GM23338 (cell line): ENCODE measurements at regions not wholly inside any gene's neighbourhood (a gene's known extent, or its start where the extent isn't known, plus 50 kb on each side); places are given as distances from the start of the nearest gene placed in this dataset.

ENCODE experiments used
- ATAC-seq: fragments of 200-7000 bp; cut with Tn5 transposase; 3 replicates; pipeline ENCODE4 v1.9.1; 2020
- DNase-seq: peaks from one replicate; pipeline ENCODE4 v3.0.0-alpha.2; 2015; ENCODE audit warnings: low spot score
- H2AFZ ChIP-seq: fragments of 200-600 bp; sonication (generic); 2 replicates; pipeline ENCODE4 v1.8.0; 2016; ENCODE audit warnings: antibody characterized with exemption, mild to moderate bottlenecking, moderate library complexity
- H3F3A ChIP-seq: fragments of 200-600 bp; sonication (generic); replicated peaks from 2 replicates; pipeline ENCODE4 v1.8.0; 2017; ENCODE audit warnings: antibody characterized with exemption, mixed run types, low read depth
- H3K27ac ChIP-seq: fragments of 200-600 bp; sonication (generic); 2 replicates; pipeline ENCODE4 v1.6.1; 2016; ENCODE audit warnings: low read depth
- H3K27me3 ChIP-seq: fragments of 200-600 bp; sonication (generic); 2 replicates; pipeline ENCODE4 v1.8.0; 2016; ENCODE audit warnings: mild to moderate bottlenecking, mixed run types, moderate library complexity; ENCODE audit not compliant: insufficient read depth
- H3K36me3 ChIP-seq: fragments of 200-600 bp; sonication (generic); 2 replicates; pipeline ENCODE4 v1.8.0; 2016; ENCODE audit warnings: mild to moderate bottlenecking; ENCODE audit not compliant: insufficient read depth
- H3K4me1 ChIP-seq: fragments of 200-600 bp; sonication (generic); 2 replicates; pipeline ENCODE4 v1.8.0; 2016; ENCODE audit warnings: mild to moderate bottlenecking, moderate library complexity; ENCODE audit not compliant: insufficient read depth
- H3K4me2 ChIP-seq: fragments of 200-600 bp; sonication (generic); 2 replicates; pipeline ENCODE4 v1.7.1; 2017; ENCODE audit warnings: mixed run types
- H3K4me3 ChIP-seq: fragments of 200-600 bp; sonication (generic); 2 replicates; pipeline ENCODE4 v1.6.1; 2016; ENCODE audit warnings: mixed run types
- H3K79me2 ChIP-seq: fragments of 200-600 bp; sonication (generic); replicated peaks from 2 replicates; pipeline ENCODE4 v1.8.0; 2017; ENCODE audit warnings: mild to moderate bottlenecking; ENCODE audit not compliant: insufficient read depth
- H3K9me2 ChIP-seq: fragments of 200-600 bp; sonication (generic); 2 replicates; pipeline ENCODE4 v1.8.0; 2017; ENCODE audit not compliant: insufficient read depth
- H4K20me1 ChIP-seq: fragments of 200-600 bp; sonication (generic); replicated peaks from 2 replicates; pipeline ENCODE4 v1.8.0; 2017; ENCODE audit warnings: mild to moderate bottlenecking; ENCODE audit not compliant: insufficient read depth
- H3K27ac Mint-ChIP-seq: 2 replicates; pipeline ENCODE4 v1.8.0; 2020; ENCODE audit warnings: inconsistent platforms, mild to moderate bottlenecking, moderate library complexity, mixed read lengths
- H3K27me3 Mint-ChIP-seq: 3 replicates; pipeline ENCODE4 v1.8.0; 2022; ENCODE audit warnings: low read depth, mild to moderate bottlenecking, moderate library complexity, mixed read lengths, inconsistent platforms; ENCODE audit not compliant: insufficient read depth, poor library complexity
- H3K36me3 Mint-ChIP-seq: 3 replicates; pipeline ENCODE4 v1.8.0; 2021; ENCODE audit warnings: low read depth, mild to moderate bottlenecking, inconsistent platforms, moderate library complexity, mixed read lengths
- H3K4me1 Mint-ChIP-seq: 3 replicates; pipeline ENCODE4 v1.8.0; 2020; ENCODE audit warnings: mild to moderate bottlenecking, inconsistent platforms, mixed read lengths
- H3K4me3 Mint-ChIP-seq: 3 replicates; pipeline ENCODE4 v1.8.0; 2021; ENCODE audit warnings: moderate library complexity, mild to moderate bottlenecking, inconsistent platforms, mixed read lengths
- H3K9me3 Mint-ChIP-seq: 3 replicates; pipeline ENCODE4 v1.8.0; 2020; ENCODE audit warnings: moderate library complexity, mild to moderate bottlenecking, inconsistent platforms, mixed read lengths
- CTCF ChIP-seq, 2 experiments: fragments of 200-600 bp in 1 of 2; sonication (generic) in 1 of 2; conservative IDR thresholded peaks; 2 replicates each; pipeline versions ENCODE4 v1.5.1 to v1.6.1; 2016 to 2017; ENCODE audit warnings: antibody characterized with exemption in 2 of 2, low read depth in 2 of 2, mild to moderate bottlenecking in 2 of 2, moderate library complexity in 1 of 2
- ETS1 ChIP-seq: IDR thresholded peaks from 2 replicates; pipeline ENCODE4 v1.6.1; 2016; ENCODE audit warnings: antibody characterized with exemption
- POLR2AphosphoS5 ChIP-seq: IDR thresholded peaks from 2 replicates; pipeline ENCODE4 v1.6.1; 2016; ENCODE audit warnings: antibody characterized with exemption, low read depth
- REST ChIP-seq: IDR thresholded peaks from one replicate; pipeline ENCODE4 v1.6.1; 2018; ENCODE audit warnings: antibody characterized with exemption; ENCODE audit not compliant: unreplicated experiment
- STAT1 ChIP-seq: IDR thresholded peaks from one replicate; pipeline ENCODE4 v1.6.1; 2016; ENCODE audit warnings: antibody characterized with exemption; ENCODE audit not compliant: unreplicated experiment
- ZNF114 ChIP-seq: fragments of 250-450 bp; sonication (Bioruptor Pico); IDR thresholded peaks from 2 replicates; pipeline ENCODE4 v1.5.0; 2020; ENCODE audit warnings: mild to moderate bottlenecking, moderate library complexity
- ZNF331 ChIP-seq: fragments of 250-450 bp; sonication (Bioruptor Pico); IDR thresholded peaks from 2 replicates; pipeline ENCODE4 v1.5.0; 2020; ENCODE audit warnings: low read depth, mild to moderate bottlenecking, moderate library complexity
- ZNF462 ChIP-seq: fragments of 250-450 bp; sonication (Bioruptor Pico); IDR thresholded peaks from 2 replicates; pipeline ENCODE4 v1.5.0; 2020; ENCODE audit warnings: mild to moderate bottlenecking, moderate library complexity

- TF ChIP-seq ZNF331 = no peak
- no peak for TF ChIP-seq REST
- TF ChIP-seq CTCF (conservative IDR thresholded peaks at IDR 0.05; ENCODE audit: low read depth in 2 of 2) = no peak
- no peak for TF ChIP-seq ZNF114 (CRISPR knock-in tag)
Measured at GRCh38 chr18:78782951-78783563, 196.6 kb upstream of the SALL3 start (continued).

- H3K4me1 Mint-ChIP-seq = no peaks in the 10 kb centered on the region
Measured at GRCh38 chr18:78783564-78783960, 196.1 kb upstream of the SALL3 start.

GRCh38 chr18:78784861-78785260 is 194.8 kb upstream of the SALL3 start:
- no peaks in the 10 kb centered on the region for H4K20me1 ChIP-seq
- no peak for ATAC-seq
- H3K9me2 ChIP-seq = no peaks in the 10 kb centered on the region
- H3K4me2 ChIP-seq = no peak overlapping the region
- no peaks in the 10 kb centered on the region for H3K36me3 ChIP-seq
- no peaks in the 10 kb centered on the region for H3K4me1 ChIP-seq
- no peak overlapping the region for H2AFZ ChIP-seq
- H3K27ac ChIP-seq = no peak overlapping the region
- no peak for DNase-seq
- H3F3A ChIP-seq = no peaks in the 10 kb centered on the region
- H3K79me2 ChIP-seq = no peaks in the 10 kb centered on the region
- Mint-ChIP-seq H3K4me3 (no peak overlapping the region), H3K27ac (no peak overlapping the region), H3K27me3 (peaks cover 4% of the 10 kb centered on the region), H3K9me3 (peaks cover 80% of the 10 kb centered on the region), H3K4me1 (no peaks in the 10 kb centered on the region), H3K36me3 (peaks cover 23% of the 10 kb centered on the region)
- H3K4me3 ChIP-seq = no peak overlapping the region
- H3K27me3 ChIP-seq = no peaks in the 10 kb centered on the region
- TF ChIP-seq ZNF462 (CRISPR knock-in tag) (no peak), ETS1 (no peak), POLR2AphosphoS5 (no peak)

More at GRCh38 chr18:78783564-78783960, 196.1 kb upstream of the SALL3 start:
- Histone ChIP-seq H3K27me3 (no peaks in the 10 kb centered on the region), H3K4me2 (no peak overlapping the region), H3K4me1 (no peaks in the 10 kb centered on the region), H3F3A (no peaks in the 10 kb centered on the region), H3K27ac (no peak overlapping the region), H2AFZ (no peak overlapping the region), H4K20me1 (no peaks in the 10 kb centered on the region), H3K79me2 (no peaks in the 10 kb centered on the region), H3K4me3 (no peak overlapping the region), H3K9me2 (no peaks in the 10 kb centered on the region), H3K36me3 (no peaks in the 10 kb centered on the region)
- peaks cover 27% of the 10 kb centered on the region for H3K36me3 Mint-ChIP-seq
- H3K27me3 Mint-ChIP-seq = peaks cover 4% of the 10 kb centered on the region
- peaks cover 82% of the 10 kb centered on the region for H3K9me3 Mint-ChIP-seq
- DNase-seq (no peak), ATAC-seq (no peak)
- H3K27ac Mint-ChIP-seq = no peak overlapping the region
- TF ChIP-seq POLR2AphosphoS5 = no peak
- TF ChIP-seq STAT1 = no peak
- no peak overlapping the region for H3K4me3 Mint-ChIP-seq
